GM18507 (cell line): ENCODE measurements at regions not wholly inside any gene's neighbourhood (a gene's known extent, or its start where the extent isn't known, plus 50 kb on each side); places are given as distances from the start of the nearest gene placed in this dataset.

Source experiments
- DNase-seq: peaks from one replicate; pipeline ENCODE4 v3.0.0; 2011; ENCODE audit warnings: low read depth; ENCODE audit not compliant: insufficient read length; ENCODE audit errors: extremely low spot score
- FAIRE-seq: peaks from 2 replicates; lab custom pipeline; 2011; peaks lifted over from hg19 to GRCh38; lab: Jason Lieb, UNC

GRCh38 chr3:21158861-21159542 is 592.0 kb downstream of the ZNF385D start:
- no peak for DNase-seq
- FAIRE-seq, result no peak

DNA sequence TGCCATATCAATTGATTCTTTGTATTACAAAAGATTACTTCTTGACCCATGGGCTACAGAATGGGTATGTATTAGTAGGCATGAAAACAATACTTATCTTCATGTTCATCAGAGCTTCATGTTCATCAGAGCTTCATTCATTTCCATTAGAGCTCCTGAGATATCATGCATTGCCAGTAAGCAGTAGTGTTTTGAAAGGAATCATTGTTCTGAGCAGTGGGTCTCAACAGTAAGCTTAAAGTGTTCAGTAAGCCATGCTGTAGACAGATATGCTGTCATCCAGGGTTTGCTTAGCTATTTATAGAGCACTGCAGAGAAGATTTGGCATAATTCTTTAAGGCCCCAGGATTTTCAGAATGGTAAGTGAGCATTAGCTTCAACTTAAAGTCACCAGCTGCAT is 596.1 kb downstream of the ZNF385D start:
- FAIRE-seq, result no peak
- no peak for DNase-seq

DNA sequence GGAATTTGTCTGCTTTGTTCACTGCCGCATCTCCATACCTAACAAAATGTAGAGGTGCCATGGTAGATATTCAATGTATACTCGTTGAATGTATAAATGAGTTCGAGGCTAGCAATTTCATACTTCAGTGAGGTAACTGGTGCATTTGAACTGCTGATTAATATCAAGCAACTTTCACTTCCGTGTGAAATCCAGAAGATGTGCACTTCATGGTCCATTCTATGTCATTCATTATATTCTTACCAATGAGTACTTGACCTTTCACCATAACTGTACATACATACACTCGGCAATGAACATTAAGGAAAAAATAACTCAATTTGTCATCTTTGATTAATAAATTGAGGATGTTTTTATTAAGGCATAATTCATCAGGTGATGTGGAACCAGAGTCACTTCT is 598.5 kb downstream of the ZNF385D start:
- no peak for FAIRE-seq
- no peak for DNase-seq

GRCh38 chr3:21142949-21143348 is 608.1 kb downstream of the ZNF385D start:
- FAIRE-seq, result no peak

GRCh38 chr3:21142031-21142430 is 609.0 kb downstream of the ZNF385D start:
- FAIRE-seq, result no peak
- DNase-seq, result no peak

More at GRCh38 chr3:21142949-21143348, 608.1 kb downstream of the ZNF385D start:
- DNase-seq, result no peak

GRCh38 chr3:21140785-21141184 is 610.2 kb downstream of the ZNF385D start:
- FAIRE-seq (no peak), DNase-seq (no peak)

GRCh38 chr3:21138085-21138484 is 612.9 kb downstream of the ZNF385D start:
- FAIRE-seq (no peak), DNase-seq (no peak)

DNA sequence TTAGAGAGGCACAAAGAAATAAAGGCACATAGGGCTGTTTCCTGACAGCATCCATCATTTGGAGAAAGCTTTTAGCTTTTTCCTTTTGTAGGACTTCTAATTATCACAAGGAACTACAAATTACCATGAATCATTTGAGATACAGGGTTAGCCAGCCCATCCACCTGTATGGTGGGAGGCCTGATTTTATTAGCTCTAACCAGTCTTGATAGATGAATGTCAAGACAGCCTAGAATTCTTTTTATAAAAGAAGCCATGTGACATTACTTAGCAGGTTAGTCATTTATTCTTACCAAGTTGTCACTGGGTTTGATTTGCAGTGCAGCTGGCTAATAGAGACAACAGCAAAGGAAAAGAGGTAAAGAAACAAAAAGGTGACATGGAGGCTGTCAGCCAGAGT is 618.1 kb downstream of the ZNF385D start:
- FAIRE-seq, result no peak

DNA sequence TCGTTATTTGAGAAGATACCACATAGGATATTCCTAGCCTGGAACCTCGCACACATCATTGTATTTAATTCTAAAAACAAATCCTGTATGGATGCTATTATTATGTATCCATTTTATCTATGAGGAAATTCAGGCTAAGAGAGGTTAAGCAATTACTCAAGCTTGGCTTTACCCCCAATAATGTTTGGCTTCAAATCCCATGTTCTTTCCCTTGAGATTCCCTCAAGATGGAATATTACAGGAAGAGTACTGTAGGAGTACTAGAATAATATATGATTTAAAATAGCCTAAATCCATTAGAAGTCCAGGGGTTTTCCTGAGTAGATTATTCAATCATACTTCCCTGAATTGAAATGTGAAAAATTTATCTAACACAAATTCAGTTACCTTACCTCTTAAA is 630.2 kb downstream of the ZNF385D start:
- FAIRE-seq (no peak), DNase-seq (no peak)

More for the DNA sequence above, 618.1 kb downstream of the ZNF385D start:
- DNase-seq, result no peak

DNA sequence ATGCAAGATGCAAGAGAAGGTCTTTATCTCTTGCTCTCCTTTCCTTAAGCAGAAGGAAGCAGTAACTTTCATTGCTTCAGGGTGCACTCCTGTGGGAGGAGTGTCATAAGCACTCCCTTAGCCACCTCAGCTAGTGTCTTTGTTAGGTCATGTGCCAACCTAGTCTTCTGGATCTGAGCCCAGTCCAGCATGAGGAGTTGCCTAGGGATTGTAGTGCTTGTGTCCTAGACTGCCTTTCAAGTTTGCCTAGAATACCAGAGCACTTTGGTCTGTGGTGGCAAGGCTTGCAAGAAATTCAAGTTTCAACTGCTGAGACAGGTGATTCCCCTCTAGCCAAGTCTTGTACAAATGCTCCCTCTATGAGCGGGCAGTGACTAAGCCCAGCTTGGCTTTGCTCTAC is 633.6 kb downstream of the ZNF385D start:
- FAIRE-seq (no peak), DNase-seq (no peak)

DNA sequence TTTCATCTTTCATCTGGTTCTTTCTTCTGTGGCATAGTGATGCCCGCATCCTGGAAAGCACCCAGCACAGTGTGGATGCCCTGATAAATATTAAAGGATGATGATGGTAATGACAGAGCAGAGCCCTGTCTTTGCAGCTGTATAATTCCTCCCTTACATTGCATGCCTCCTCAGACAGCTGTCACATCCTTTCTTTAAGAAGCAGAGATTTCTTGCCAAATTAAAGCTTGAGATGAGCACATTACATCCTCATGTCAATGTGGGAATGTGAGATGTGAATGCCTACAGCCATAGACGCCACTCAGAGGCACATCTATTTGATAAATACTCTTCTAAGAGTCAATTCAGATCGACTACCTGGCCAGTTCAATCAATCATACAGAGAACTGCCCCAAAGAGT is 642.0 kb downstream of the ZNF385D start:
- no peak for DNase-seq
- FAIRE-seq, result no peak

DNA sequence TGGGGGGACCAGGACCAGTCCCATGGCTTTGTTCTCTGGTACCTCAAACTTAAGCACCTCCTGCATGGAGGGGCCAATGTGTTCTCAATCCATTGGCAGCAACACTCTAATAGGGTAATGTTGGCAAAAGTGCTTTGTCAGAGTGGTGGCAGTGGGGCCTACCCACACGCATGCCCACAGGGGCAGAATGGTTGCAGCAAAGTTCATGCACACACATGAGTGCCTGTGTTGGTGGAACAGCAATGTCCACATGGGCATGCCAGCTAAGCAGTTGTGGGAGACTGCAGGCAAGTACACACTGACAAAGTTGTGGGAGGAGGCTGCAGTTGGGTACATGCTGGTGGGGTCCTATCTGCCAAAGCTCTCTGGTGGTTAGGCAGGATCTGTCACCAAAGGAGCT is 645.2 kb downstream of the ZNF385D start:
- no peak for FAIRE-seq
- no peak for DNase-seq

DNA sequence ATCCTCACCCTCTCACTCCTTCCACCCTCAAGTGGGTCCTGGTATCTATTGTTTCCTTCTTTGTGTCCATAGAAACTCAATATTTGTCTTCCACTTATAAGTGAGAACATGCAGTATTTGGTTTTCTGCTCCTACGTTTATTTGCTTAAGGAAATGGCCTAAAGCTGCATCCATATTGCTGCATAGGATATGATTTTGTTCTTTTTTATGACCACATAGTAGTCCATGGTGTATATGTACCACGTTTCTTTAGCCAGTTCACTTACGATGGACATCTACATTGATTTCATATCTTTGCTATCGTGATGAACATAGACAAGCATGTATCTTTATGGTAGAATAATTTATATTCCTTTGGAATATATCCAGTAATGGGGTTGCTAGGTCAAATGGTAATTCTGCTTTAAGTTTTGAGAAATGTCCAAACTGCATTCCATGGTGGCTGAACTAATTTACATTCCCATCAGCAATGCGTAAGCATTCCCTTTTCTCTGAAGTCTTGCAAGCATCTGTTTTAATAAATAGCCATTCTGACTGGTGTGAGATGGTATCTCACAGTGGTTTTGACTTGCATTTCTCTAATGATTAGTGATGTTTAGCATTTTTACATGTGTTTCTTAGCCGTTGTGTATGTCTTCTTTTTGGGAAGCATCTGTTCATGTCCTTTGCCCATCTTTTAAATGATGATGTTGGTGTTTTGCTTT is 650.2 kb downstream of the ZNF385D start:
- FAIRE-seq, result no peak
- no peak for DNase-seq

DNA sequence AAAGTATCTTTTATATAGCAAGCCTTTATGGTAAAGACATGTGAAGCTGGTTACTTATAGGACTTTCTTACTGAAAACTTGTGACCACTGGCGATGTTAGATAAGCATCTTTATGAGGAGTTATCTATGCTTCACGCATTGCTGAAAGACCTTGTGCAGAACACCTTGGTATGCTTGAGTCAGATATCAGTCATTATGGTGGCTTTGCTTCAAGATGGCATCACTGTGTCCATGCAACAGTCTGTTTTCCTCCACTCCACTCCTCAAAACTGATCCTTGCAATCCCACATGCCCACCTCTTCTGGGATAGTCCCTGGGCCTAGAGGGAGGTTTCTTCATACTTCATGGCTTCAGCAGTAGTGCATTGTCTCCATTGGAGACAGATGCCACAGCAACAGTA is 656.3 kb downstream of the ZNF385D start:
- DNase-seq, result no peak
- FAIRE-seq, result no peak

DNA sequence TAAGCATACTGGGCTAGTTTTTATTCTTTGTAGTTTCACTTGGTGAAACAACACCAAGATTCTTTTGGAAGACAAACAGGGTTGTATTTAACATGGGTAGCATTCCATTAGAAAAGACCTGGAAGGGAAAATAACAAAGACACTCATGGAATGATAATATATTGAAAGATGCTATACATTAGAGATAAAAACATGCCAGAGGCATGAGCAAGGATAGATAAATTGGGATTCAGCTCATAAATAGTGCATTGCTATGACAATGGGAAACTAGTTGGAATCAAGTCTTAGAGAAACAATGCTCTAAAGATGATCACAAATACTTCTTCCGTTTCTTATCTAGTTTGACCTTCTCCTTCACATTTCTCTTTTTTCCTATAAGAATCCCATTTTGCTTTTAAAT is 677.4 kb downstream of the ZNF385D start:
- no peak for FAIRE-seq
- no peak for DNase-seq

DNA sequence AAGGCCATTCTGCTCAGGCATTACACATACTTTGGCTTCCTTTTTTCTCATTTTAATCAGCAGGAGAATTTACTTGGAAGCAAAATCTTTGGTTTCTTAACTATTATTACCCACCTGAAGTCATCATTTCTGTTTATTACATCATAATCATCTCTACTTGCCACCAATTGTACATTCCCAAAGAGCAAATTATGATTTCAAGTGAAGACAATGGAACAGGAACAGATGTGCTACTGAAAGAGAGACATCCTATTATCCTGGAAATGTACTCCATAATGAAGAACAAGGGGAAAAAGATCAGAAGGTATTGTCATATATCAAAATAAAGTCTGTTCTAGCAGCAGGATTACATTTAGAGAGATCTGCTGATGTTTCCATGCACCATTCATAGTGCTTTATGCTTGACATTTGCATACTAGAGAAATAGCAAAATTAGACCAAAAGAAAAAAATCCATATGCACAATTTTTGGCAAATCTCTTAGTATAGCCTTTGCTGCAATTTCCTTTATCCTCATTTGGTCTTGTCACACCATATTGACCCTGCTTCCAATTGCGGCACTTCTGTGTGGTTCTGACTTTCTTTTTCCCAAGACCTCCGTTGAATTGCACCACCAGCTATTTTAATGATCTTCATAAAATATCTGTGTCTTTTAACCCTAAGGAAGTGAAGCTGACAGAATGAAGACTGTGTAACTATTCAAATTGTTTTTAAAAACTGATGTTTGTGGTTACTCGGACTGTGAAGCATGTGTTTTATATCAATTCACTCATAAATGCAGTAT is 683.8 kb downstream of the ZNF385D start:
- DNase-seq (no peak), FAIRE-seq (no peak)

DNA sequence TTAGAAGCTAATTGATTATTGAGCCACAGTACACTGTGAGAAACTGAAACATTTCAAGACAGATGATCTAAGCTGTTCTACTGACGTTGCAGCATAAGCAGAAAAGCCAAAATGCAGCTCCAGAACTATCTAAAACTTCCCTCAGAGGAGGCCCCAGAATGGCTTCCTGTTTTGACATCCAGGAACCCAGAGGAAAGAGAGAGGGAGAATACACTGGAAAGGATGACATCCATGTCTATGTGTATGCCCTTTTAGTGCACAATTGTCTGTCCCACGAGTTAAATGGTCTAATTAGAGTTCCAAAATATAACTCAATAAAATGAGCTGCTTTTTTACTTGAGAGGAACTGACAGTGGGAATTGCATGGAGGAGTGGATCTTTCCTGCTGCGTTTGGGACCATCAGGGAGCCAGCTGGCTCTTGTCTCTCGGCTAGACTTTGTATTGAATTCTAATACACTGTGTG is 688.1 kb downstream of the ZNF385D start:
- DNase-seq (no peak), FAIRE-seq (no peak)

GRCh38 chr3:21059404-21059803 is 691.6 kb downstream of the ZNF385D start:
- FAIRE-seq (no peak), DNase-seq (no peak)

GRCh38 chr3:21056293-21056692 is 694.7 kb downstream of the ZNF385D start:
- FAIRE-seq, result no peak
- DNase-seq, result no peak

DNA sequence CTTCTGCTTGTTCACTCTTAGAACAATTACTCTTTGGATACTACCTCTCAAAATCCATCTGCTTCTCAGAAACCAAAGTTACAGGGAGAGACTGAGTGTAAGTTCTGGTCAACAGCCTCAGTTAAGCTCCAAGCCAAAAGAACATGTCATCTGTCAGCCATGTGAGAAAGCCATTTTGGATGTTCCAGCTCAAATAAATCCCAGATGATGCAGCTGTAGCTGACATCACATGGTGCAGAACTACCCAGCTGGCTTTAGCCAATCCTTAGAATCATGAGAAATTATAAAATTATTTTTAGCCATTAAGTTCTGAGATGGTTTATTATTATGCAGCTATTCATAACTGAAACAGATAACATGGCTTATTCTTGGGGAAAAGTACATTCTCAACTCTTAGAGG is 696.0 kb downstream of the ZNF385D start:
- no peak for DNase-seq
- FAIRE-seq, result no peak
